Head of caudate nucleus (tissue), 42 donors: ENCODE measurements at regions not wholly inside any gene's neighbourhood (a gene's known extent, or its start where the extent isn't known, plus 50 kb on each side); places are given as distances from the start of the nearest gene placed in this dataset.
"Not testable (repeated sequence)": the region's sequence is repeated elsewhere in the genome, so short reads cannot be mapped to it uniquely, and the experiment has no call there.

ENCODE experiments used
- DNase-seq, 42 donors: peaks; one replicate each; pipeline versions ENCODE4 v3.0.0 to v3.0.0-alpha.2; 2020 to 2021; ENCODE audit warnings: mixed read lengths in 7 of 42
- intact Hi-C: fragments of 100-400 bp; cut with DNase I; formaldehyde crosslinking; loops from one replicate; pipeline ENCODE4 v1.15.0; 2022

DNA sequence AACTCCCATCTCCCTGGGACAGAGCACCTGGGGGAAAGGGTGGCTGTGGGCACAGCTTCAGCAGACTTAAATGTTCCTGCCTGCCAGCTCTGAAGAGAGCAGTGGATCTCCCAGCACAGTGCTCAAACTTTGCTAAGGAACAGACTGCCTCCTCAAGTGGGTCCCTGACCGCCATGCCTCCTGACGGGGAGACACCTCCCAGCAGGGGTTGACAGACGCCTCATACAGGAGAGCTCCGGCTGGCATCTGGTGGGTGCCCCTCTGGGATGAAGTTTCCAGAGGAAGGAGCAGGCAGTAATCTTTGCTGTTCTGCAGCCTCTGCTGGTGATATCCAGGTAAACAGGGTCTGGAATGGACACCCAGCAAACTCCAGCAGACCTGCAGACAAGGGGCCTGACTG, 206.9 kb upstream of the NUDT10 start:
- DNase-seq, intact Hi-C loops: not testable (repeated sequence)

DNA sequence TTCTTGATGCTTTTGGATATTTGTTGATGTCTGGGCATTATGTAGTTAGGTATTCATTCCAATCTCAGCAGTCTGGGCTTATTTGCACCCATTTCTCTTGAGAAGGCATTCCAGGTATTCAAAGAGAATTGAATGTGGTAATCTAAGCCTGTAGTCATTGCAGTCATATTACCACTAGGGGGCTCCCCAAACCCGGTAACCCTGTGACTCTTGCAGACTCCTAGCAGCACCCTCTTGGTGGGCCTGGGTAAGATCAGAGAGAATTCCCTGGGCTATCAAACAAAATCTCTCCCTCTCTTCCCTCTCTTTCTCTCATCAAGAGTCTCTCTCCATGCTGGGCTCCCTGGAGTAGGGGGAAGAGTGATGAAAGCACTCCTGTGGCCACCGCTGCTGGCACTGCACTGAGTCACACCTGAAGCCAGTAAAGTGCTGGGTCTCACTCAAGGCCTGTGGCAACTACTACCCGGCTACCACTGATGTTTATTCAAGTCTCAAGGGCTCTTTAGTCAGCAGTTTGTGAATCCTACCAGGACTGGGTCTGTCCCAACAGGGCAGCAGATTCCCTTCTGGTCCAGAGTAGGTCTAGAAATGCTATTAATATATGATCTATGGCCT, 187.7 kb upstream of the NUDT10 start:
- DNase-seq: peak in 25 of 42 donors; percentile 2 to 59 (median 28)
- intact Hi-C loops: no loop called here

DNA sequence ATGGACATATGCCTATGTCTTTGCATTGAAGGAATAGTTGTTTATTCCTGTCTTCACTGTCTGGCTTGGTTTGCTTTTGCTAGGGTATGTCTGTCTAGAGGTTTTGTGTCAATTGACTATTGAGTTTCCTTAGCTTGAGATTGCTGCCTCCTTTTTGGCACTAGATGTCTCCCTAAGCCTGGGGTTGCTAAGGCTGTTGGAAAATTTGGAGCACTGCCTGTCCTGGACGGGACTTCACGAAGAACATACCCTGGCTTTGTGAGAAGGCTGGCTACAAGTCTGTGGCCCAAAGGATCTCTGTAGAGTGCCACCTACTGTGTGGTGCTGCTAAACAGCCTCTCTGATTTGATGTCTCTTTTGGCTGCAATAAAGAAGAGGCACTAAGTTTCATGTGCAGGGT, 183.8 kb upstream of the NUDT10 start:
- intact Hi-C loops: no loop called here

DNA sequence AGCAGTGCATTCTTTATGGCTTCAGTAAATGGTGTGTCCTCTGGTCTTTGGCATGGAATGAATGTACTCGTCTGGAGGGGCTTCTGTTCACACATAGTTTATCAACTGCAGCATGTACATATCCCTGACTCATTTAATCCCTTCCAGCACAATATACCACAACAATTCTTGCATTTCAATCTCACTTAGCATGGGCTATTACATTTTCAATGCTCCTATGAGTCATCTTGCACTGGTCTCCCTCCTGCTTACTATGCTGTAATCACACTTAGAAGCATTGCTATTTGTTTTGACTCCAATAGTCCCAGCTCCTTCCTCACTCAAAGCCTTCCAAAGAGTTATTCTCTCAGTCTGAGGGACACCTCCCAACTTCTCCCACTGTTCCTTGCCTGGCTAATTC, 180.9 kb upstream of the NUDT10 start:
- intact Hi-C loops: no loop called here

More for the DNA sequence above, 183.8 kb upstream of the NUDT10 start:
- peak in 21 of 42 donors; percentile 1 to 43 (median 14) for DNase-seq

DNA sequence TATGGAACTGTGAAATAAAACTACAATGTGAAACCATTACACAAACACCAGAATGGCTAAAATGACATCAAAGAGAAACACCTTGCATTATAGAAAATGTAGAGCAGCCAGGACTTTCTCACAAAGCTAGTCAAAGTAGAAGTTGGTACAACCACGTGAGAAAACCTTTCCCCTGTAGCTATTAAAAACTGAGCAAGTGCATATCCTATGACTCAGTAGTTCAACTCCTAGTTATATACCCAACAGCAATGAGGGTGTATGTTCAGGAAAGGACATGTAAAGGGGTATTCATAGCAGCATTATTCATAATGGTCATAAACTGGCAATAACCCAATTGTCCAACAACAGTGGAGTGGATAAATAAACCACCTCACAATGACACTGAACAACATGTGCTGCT, 177.5 kb upstream of the NUDT10 start:
- intact Hi-C loops: no loop called here
- no peak for DNase-seq

More for the DNA sequence above, 180.9 kb upstream of the NUDT10 start:
- no peak for DNase-seq

DNA sequence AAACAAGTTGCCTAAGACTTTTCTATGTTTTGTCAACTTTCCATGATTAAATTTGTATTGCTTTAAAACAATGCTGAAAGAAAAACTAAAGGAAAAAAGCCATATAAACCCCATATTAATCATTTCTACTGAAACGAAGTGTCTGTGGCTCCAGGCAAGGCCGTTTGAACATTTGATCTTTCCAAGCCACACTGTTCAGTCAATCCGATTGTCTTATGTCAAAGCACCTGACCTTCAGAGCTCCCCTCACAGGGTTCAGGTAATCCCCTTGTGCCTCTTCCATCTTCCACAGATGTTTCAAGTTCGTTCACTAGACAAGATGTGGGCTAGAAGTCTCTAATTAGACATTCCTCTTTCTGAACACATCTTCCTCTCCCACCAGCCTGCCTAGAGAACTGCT, 177.1 kb upstream of the NUDT10 start:
- DNase-seq: no peak
- intact Hi-C loops: no loop called here

DNA sequence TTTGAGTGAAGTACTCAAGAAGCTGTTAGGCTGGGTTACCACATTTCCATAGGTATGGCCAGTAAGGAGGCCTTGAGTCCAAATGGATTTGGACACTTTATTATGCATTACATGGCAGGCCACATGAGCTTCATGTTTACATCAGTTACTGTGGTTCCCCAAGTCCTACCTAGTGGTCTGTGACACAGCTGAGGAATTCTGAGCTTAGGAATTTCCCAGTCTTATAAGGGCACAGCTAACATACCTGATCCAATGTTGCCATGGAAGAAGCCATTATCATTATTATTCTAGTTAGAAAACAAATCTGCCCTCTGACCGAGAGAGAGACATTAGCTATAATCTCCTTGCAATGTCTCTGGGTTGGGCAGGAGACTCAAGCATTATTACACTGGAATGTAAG, 174.4 kb upstream of the NUDT10 start:
- DNase-seq: no peak

DNA sequence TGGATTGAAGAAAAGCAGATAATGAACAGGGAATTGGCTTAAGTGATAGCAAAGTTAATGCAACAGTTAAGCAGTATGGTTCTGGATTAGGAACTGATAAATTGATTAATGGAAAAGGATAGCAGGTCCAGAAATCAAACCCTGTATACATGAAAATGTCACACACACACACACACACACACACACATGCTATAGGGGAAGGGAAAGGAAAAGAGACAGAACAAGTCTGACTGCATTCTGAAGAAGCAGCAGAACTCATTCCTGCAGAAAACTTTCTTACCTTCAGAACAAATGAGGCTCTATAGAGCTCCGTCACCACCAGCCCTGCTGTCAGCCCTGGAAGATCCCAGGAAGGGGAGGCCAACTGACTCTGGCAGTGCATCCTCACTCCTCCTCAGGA, 173.2 kb upstream of the NUDT10 start:
- DNase-seq, intact Hi-C loops: not testable (repeated sequence)

More for the DNA sequence above, 174.4 kb upstream of the NUDT10 start:
- intact Hi-C loops: no loop called here

DNA sequence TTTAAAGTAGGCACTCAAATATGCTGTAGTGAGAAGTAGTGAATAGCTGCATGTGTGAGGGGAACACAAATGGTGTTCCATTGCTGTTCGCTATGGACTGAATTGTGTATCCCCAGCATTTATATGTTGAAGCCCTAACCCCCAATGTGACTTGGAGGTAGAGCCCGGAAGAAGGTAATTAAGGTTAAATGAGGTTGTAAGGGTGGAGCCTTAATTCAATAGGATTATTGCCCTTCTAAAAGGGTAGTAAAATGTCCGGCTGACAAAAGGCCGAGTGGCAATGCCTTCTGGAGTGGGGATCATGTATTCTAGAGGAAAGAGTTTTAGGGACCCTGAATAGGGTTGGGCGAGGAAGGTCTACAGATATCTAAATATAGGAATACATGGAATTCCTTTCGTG, 168.9 kb upstream of the NUDT10 start:
- no peak for DNase-seq
- intact Hi-C loops: no loop called here

DNA sequence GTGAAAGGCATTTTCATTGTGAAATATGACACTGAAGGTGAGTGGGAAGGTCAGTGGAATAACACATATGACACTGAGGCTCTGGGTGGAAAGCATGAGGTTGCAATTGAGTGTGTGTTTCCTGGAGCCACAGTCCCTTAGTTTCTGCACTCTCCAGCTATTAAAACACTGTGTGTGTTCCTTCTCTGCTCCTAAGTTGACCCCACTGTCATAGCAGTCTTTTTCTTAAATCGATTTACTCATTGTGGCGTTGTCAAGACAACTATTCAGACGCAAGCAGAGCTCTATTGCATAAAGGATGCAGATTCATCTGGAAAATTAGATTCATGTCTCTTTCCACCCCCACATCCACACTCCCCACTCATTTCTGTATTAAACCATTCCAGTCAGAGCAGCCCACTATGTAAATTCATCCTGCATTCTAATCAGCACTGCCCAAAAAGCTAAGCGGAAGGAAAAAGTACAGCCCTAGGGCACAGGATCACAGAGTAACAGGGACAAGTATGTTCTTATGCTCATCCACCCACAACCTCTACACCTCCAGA, 154.2 kb upstream of the NUDT10 start:
- DNase-seq: peak in 10 of 42 donors; percentile 4 to 47 (median 20)
- intact Hi-C loops: not testable (repeated sequence)

DNA sequence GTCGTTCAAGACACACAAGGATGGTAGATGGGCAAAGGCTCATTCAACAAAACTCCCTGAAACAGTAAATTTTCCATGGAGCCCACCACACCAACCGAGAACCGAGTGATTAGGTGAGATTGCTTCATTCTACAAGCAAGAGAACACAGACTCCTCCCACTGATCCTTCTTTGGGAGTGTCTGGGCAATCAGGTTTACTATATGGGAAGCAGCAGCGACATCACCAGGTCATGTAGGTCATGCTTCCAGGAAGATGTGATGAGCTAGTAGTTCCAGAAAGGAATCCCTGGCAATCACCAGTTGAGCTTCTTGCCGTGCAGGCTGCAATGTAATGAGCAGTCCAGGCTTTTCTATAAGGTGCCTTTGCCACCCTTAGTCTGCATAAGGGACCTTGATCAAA, 152.8 kb upstream of the NUDT10 start:
- intact Hi-C loops, DNase-seq: not testable (repeated sequence)

DNA sequence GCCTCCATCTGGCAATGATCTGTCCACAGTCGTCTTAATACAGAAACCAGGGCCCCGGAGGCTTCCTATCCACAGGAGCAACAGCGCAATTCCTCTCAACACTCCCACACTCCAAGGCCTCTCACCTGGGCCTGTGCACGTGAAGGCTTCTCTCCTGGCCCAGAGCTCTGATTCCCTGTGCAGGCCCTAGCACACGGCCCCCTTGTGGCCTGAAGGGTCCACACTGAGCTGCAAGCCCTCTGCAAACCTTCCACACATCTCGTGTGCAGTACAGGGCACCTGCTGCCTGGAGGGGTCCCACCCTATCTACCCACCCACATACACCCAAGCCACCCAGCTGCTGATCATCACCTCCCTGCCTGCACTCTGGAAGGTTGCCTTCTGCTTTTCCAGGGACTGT, 150.1 kb upstream of the NUDT10 start:
- intact Hi-C loops: no loop called here
- no peak for DNase-seq

DNA sequence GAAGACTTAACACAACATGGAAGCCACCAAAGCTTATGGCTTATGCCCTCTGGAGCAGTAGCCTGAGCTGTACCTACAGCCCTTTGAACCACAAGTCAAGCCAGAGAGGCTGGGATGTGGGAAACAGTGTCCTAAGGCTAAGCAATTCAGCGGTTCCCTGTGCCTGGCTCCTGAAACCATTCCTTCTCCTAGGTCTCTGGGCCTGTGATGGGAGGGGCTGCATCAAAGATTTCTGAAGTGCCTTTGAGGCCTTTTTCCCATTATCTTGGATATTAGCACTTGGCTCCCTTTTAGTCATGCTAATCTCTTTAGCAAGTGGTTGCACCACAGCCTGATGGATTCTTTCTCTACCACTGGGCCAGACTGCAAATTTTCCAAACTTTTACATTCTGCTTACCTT, 140.5 kb upstream of the NUDT10 start:
- no peak for DNase-seq
- intact Hi-C loops: no loop called here

DNA sequence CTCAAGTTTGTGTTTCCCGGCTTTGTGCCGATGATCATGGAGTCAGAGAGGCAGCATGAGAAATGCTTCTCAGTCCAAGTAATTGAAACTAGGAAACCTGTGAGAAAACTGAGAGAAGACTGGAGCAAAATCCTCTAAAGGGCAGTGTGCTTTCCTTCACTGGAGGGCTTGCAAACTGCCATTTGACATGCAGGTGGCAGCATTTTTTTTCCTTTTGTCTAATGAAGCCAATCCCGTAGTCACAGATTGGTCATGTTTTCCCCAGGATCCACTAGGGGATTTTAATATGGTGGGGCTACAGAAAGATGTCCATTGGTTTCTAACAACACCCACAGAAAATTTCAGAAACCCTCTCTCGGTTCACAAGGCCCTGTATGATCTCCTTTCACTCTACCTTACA, 117.4 kb upstream of the NUDT10 start:
- DNase-seq: no peak
- intact Hi-C loops: no loop called here

DNA sequence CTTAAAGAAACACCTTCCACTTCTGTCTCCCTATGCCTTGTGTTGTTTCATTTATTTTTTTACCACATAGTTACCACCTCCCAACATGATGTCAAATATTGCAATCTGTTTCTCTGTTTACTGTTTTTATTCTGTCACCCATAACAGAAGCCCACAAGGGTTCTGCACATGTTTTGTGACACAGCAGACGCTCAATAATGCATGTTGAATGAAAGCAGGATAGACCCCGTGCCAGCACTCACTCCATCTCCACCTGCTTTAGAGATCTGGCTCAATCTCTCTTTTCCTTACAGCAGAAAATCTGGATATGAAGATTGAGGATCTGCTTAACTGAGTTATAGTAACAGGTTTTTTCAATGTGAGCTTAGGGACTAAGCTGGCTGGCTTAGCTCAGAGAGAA, 116.8 kb upstream of the NUDT10 start:
- no peak for DNase-seq
- intact Hi-C loops: no loop called here

DNA sequence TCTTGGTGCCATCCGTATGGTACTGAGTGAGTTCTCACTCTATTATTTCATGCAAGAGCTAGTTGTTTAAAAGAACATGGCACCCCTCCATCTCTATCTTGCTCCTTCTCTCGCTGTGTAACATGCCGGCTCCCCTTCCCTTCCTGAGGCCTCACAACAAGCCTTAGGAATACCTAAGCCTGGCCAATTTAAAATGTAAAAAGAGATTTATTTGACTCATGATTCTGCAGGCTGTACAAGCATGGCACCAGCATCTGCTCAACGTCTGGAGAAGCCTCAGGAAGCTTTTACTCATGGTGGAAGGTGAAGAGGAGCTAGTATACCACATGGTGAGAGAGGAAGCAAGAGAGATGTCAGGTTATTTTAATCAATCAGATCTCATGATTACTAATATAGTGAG, 90.4 kb upstream of the NUDT10 start:
- intact Hi-C loops: no loop called here
- no peak for DNase-seq

DNA sequence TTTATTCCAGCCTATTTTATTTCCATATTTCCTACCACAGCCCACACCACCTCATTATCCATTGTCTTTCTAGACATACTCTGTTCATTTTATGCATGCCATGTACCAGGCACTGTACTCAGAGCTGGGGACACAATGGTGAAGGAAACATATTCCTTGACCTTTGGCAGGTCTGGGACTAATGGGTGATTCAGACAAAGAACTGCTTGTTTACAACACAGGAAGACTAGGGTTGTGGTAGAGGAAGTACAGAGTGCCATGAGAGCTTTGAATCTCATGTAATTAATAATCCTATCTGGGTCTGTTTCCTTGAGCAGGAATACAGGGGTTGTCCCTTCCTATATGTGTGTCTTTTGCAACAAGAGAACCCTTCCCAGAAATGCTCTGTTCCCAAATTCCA, 75.1 kb upstream of the NUDT10 start:
- no peak for DNase-seq
- intact Hi-C loops: no loop called here

DNA sequence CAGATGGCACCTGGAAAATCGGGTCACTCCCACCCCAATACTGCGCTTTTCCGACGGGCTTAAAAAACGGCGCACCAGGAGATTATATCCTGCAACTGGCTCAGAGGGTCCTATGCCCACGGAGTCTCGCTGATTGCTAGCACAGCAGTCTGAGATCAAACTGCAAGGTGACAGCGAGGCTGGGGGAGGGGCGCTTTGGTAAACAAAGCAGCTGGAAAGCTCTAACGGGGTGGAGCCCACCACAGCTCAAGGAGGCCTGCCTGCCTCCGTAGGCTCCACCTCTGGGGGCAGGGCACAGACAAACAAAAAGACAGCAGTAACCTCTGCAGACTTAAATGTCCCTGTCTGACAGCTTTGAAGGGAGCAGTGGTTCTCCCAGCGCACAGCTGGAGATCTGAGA, 70.4 kb upstream of the NUDT10 start:
- DNase-seq, intact Hi-C loops: not testable (repeated sequence)

DNA sequence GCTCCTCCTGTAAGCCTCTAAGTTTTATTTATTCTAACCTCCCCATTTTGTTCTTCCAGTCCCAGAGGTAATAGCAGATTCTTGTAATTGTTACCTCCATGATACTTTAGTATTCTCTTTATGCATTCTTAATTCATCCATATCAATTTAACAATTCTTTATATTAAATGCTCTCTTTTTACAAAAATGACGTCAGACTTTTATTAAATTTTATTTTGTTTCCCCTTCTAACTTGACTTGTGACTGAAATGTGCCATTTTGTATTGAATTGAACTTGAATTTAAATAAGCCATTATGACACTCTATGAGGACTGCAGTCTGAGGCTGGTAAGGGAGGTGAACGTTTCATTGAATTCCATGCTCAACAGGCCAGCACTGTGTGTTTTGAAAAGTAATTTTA, 60.0 kb upstream of the NUDT10 start:
- intact Hi-C loops: no loop called here
- no peak for DNase-seq

DNA sequence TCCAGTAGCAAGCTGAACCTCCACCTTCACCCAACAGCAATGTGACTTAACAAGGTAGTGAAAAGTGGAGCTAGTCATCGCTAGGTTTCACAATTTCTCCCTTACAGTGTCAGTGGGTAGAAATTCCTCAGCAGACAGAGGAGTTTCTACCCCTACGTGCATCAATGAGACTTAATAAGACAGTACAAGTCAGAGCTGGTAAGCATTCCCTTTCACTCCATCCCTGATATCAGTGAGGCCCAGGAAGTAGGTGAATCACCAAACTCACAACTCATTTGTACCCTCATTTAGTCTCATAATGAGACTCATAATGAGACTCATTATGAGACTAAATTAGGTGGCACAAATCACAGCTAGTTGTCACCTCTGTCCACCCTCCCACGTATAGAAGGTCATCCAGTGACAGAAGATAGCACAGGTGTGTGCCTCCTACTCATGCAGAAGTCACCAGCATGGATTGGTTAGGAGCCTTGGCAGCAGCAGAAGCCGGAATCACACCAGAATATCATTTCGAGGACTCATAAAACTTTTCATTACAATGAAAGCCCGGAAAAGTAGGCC, 50.8 kb upstream of the NUDT10 start:
- peak in 2 of 42 donors; percentile 2 to 32 for DNase-seq
- intact Hi-C loops: no loop called here
